D721Med (cell line): ENCODE measurements at regions not wholly inside any gene's neighbourhood (a gene's known extent, or its start where the extent isn't known, plus 50 kb on each side); places are given as distances from the start of the nearest gene placed in this dataset.

Experiments used
- DNase-seq: peaks from one replicate; pipeline ENCODE4 v3.0.0; 2011; ENCODE audit warnings: low spot score; ENCODE audit not compliant: insufficient read length
- FAIRE-seq: peaks from 2 replicates; lab custom pipeline; 2011; peaks lifted over from hg19 to GRCh38; lab: Jason Lieb, UNC
- CTCF ChIP-seq: IDR thresholded peaks from 2 replicates; pipeline ENCODE4 v1.5.1; 2012; ENCODE audit warnings: mild to moderate bottlenecking, control low read depth; ENCODE audit not compliant: insufficient read depth; ENCODE audit errors: missing control alignments

DNA sequence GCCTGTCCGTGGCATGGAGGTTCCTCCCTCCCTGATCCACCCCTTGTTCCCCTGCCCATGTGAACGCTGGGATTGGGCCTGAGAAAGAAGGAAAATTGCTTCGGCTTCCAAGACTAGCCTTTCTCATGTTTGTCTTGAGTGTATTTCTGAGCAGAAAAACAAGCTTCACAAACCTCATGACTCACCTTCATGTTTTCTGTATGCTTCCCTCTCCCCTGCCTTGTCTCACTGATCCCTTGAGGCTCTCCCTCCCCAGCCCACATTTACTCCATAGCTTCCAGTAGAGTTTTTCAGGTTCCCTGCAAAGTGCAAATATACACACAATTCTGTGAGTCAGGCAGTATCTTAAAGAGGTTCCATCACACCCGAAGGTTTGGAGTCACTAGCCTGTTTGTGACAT is 572.4 kb downstream of the UQCRFS1 start:
- DNase-seq = no peak
- TF ChIP-seq CTCF = no peak
- no peak for FAIRE-seq

GRCh38 chr19:28638445-28638844 is 574.5 kb downstream of the UQCRFS1 start:
- no peak for DNase-seq
- FAIRE-seq = no peak
- TF ChIP-seq CTCF = no peak

- TF ChIP-seq CTCF = no peak
- no peak for DNase-seq
- FAIRE-seq = no peak
Observed at GRCh38 chr19:28636706-28637105, 576.2 kb downstream of the UQCRFS1 start.

- TF ChIP-seq CTCF = no peak
- FAIRE-seq (no peak), DNase-seq (no peak)
Observed at GRCh38 chr19:28636016-28636629, 576.8 kb downstream of the UQCRFS1 start.

DNA sequence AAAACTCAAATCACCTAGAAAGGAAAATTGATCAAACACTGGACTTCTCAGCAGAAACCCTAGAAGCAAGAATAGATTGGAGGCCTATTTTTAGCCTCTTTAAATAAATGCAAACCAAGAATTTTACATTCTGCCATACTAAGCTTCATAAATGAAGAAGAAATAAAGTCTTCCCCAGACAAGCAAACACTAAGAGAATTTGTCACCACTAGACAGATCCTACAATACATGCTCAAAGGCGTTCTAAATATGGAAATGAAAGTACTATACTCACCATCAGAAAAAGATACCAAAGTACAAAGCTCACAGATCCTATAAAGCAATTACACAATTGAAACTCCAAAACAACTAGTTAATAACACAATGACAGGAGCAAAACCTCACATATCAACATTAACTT is 578.1 kb downstream of the UQCRFS1 start:
- no peak for FAIRE-seq
- TF ChIP-seq CTCF = no peak
- DNase-seq = no peak

GRCh38 chr19:28634019-28634328 is 579.0 kb downstream of the UQCRFS1 start:
- no peak for FAIRE-seq
- TF ChIP-seq CTCF = no peak

DNA sequence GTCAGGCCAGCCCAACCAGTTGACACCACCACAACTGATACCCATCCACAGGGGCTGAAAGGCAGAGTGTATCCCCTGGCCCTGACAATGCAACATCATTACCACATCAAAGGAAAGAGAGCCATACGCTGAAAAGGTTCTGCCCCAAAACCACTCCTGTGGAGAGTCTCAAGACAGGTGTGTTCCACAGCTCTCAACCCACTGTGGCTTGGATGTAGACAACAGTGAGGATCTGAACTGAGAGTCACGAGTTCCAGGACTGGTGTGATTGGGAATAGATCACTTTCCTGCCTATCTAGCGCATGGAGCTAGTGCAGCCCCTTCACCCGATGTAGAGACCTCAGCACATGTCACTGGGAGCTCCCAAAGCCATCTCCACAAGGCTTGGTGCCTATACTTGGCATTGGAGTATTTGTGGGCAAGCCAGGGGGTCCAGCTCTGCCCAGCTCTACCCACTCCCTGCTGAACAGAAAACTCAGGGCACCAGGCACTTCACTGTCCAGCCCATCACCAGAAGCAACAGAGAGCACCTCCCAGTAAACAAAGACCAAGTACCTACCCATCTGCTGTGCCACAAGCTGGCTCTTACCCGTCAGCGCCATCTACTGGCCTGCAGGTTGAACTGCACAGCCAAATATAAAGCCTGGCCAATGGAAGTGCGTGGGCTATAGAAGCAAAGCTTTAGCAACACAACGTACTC is 579.5 kb downstream of the UQCRFS1 start:
- peak; percentile 75 for TF ChIP-seq CTCF
- no peak for FAIRE-seq
- peak; percentile 15 for DNase-seq

More at GRCh38 chr19:28634019-28634328, 579.0 kb downstream of the UQCRFS1 start:
- no peak for DNase-seq
